ENCODE measurements at regions not wholly inside any gene's neighbourhood (a gene's known extent, or its start where the extent isn't known, plus 50 kb on each side); places are given as distances from the start of the nearest gene placed in this dataset.

GRCh38 chr2:29991086-29991485, 69.7 kb upstream of the ALK start:
- no peak overlapping the region for H3K4me3 ChIP-seq (ENCODE audit: low read depth, low read length)
- no peak for DNase-seq (ENCODE audit: low read depth)
- TF ChIP-seq MYC (IDR thresholded peaks at IDR 0.05; ENCODE audit: low read depth, low read length) (no peak), POLR2A (IDR thresholded peaks at IDR 0.05; ENCODE audit: extremely low read depth, insufficient read length) (no peak), CTCF (IDR thresholded peaks at IDR 0.05; ENCODE audit: low read depth, low read length) (no peak), MAX (IDR thresholded peaks at IDR 0.05; ENCODE audit: low read depth, low read length) (no peak)

- TF ChIP-seq MAX (IDR thresholded peaks at IDR 0.05; ENCODE audit: low read depth, low read length), result no peak
- no peak overlapping the region for H3K4me3 ChIP-seq (ENCODE audit: low read depth, low read length)
- DNase-seq (ENCODE audit: low read depth), result no peak
Observed at GRCh38 chr2:29995241-29995640, 73.9 kb upstream of the ALK start.

- TF ChIP-seq POLR2A (IDR thresholded peaks at IDR 0.05; ENCODE audit: extremely low read depth, insufficient read length) (no peak), MYC (IDR thresholded peaks at IDR 0.05; ENCODE audit: low read depth, low read length) (no peak), MAX (IDR thresholded peaks at IDR 0.05; ENCODE audit: low read depth, low read length) (no peak), CTCF (IDR thresholded peaks at IDR 0.05; ENCODE audit: low read depth, low read length) (no peak)
- no peak for DNase-seq (ENCODE audit: low read depth)
- no peak overlapping the region for H3K4me3 ChIP-seq (ENCODE audit: low read depth, low read length)
Observed at GRCh38 chr2:30003128-30003527, 81.7 kb upstream of the ALK start.

GRCh38 chr2:30022444-30023071, 101.2 kb upstream of the ALK start:
- no peak overlapping the region for H3K4me3 ChIP-seq (ENCODE audit: low read depth, low read length)
- TF ChIP-seq MYC (IDR thresholded peaks at IDR 0.05; ENCODE audit: low read depth, low read length) (no peak), CTCF (IDR thresholded peaks at IDR 0.05; ENCODE audit: low read depth, low read length) (no peak), MAX (IDR thresholded peaks at IDR 0.05; ENCODE audit: low read depth, low read length) (no peak), POLR2A (IDR thresholded peaks at IDR 0.05; ENCODE audit: extremely low read depth, insufficient read length) (no peak)
- no peak for DNase-seq (ENCODE audit: low read depth)

- TF ChIP-seq MYC (IDR thresholded peaks at IDR 0.05; ENCODE audit: low read depth, low read length) (no peak), CTCF (IDR thresholded peaks at IDR 0.05; ENCODE audit: low read depth, low read length) (no peak), MAX (IDR thresholded peaks at IDR 0.05; ENCODE audit: low read depth, low read length) (no peak), POLR2A (IDR thresholded peaks at IDR 0.05; ENCODE audit: extremely low read depth, insufficient read length) (no peak)
- no peak overlapping the region for H3K4me3 ChIP-seq (ENCODE audit: low read depth, low read length)
- no peak for DNase-seq (ENCODE audit: low read depth)
Observed at GRCh38 chr2:30024281-30024680, 102.9 kb upstream of the ALK start.

- TF ChIP-seq CTCF (IDR thresholded peaks at IDR 0.05; ENCODE audit: low read depth, low read length), result peak; percentile 63
- TF ChIP-seq MYC (IDR thresholded peaks at IDR 0.05; ENCODE audit: low read depth, low read length), result no peak
- peak; percentile 37 for DNase-seq (ENCODE audit: low read depth)
- H3K4me3 ChIP-seq (ENCODE audit: low read depth, low read length), result no peak overlapping the region
Observed at GRCh38 chr2:30026091-30027055, 105.0 kb upstream of the ALK start.
